KMS-11 (cell line): ENCODE measurements at regions not wholly inside any gene's neighbourhood (a gene's known extent, or its start where the extent isn't known, plus 50 kb on each side); places are given as distances from the start of the nearest gene placed in this dataset.

ENCODE experiments used
- H2AFZ ChIP-seq: fragments of 200-600 bp; sonication (generic); 2 replicates; pipeline ENCODE4 v1.6.1; 2016; ENCODE audit warnings: antibody characterized with exemption, mixed run types, low read depth
- H3K27ac ChIP-seq: fragments of 200-600 bp; sonication (generic); 2 replicates; pipeline ENCODE4 v1.6.1; 2016; ENCODE audit warnings: mild to moderate bottlenecking, mixed run types
- H3K27me3 ChIP-seq: fragments of 200-600 bp; sonication (generic); 2 replicates; pipeline ENCODE4 v1.6.1; 2017; ENCODE audit warnings: mild to moderate bottlenecking, low read depth, mixed run types, moderate library complexity; ENCODE audit not compliant: insufficient read depth
- H3K36me3 ChIP-seq: fragments of 200-600 bp; sonication (generic); 2 replicates; pipeline ENCODE4 v1.6.1; 2017; ENCODE audit warnings: mild to moderate bottlenecking, mixed run types; ENCODE audit not compliant: insufficient read depth
- H3K4me1 ChIP-seq: fragments of 200-600 bp; sonication (generic); 2 replicates; pipeline ENCODE4 v1.6.1; 2016; ENCODE audit warnings: mild to moderate bottlenecking, low read depth, mixed run types; ENCODE audit not compliant: poor library complexity, severe bottlenecking
- H3K4me2 ChIP-seq: fragments of 200-600 bp; sonication (generic); 2 replicates; pipeline ENCODE4 v1.7.0; 2016; ENCODE audit warnings: mild to moderate bottlenecking, mixed run types
- H3K4me3 ChIP-seq: fragments of 200-600 bp; sonication (generic); IDR thresholded peaks from 2 replicates; pipeline ENCODE4 v1.6.1; 2017; ENCODE audit warnings: low read depth, low read length, mixed read lengths; ENCODE audit not compliant: insufficient read depth
- H3K79me2 ChIP-seq: fragments of 200-600 bp; sonication (generic); 2 replicates; pipeline ENCODE4 v1.6.1; 2016; ENCODE audit warnings: low read depth, mixed run types; ENCODE audit not compliant: insufficient read depth
- H3K9ac ChIP-seq: fragments of 200-600 bp; sonication (generic); 2 replicates; pipeline ENCODE4 v1.6.1; 2016; ENCODE audit warnings: mild to moderate bottlenecking, mixed run types
- H4K20me1 ChIP-seq: fragments of 200-600 bp; sonication (generic); 2 replicates; pipeline ENCODE4 v1.6.1; 2016; ENCODE audit warnings: mild to moderate bottlenecking, mixed run types; ENCODE audit not compliant: insufficient read depth
- CTCF ChIP-seq: fragments of 200-600 bp; sonication (generic); conservative IDR thresholded peaks from 2 replicates; pipeline ENCODE4 v1.6.1; 2017; ENCODE audit warnings: low read depth, mild to moderate bottlenecking, antibody characterized with exemption, low read length, moderate library complexity, mixed read lengths

GRCh38 chr17:73883175-73883574 is 238.9 kb upstream of the SDK2 start:
- Histone ChIP-seq H3K4me2 (no peak overlapping the region), H3K4me3 (no peak overlapping the region), H3K9ac (no peak overlapping the region), H3K4me1 (no peaks in the 10 kb centered on the region), H2AFZ (no peak overlapping the region), H3K27me3 (peaks cover 36% of the 10 kb centered on the region), H3K36me3 (no peaks in the 10 kb centered on the region), H4K20me1 (no peaks in the 10 kb centered on the region), H3K79me2 (no peaks in the 10 kb centered on the region), H3K27ac (no peak overlapping the region)
- TF ChIP-seq CTCF, result no peak

DNA sequence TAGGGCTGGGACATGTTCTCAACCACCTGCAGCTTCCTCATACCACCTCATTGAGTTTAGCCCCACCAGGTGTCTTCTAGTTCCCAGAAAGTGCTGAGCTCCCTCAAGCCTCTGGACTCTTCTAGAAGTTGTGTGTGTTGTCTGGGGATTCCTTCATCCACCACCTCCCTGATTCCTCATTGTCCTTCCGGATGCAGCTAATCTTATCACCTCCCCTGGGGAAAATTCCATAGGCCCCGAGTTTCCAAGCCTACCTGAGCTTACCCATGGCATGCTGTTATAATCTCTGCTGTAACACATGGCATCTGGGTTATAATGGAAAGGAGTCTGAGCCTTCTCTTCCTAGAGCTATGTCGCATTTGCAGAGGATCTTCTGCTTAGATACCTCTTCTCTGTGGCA is 243.5 kb upstream of the SDK2 start:
- Histone ChIP-seq H3K9ac (no peak overlapping the region), H3K27me3 (peaks cover 13% of the 10 kb centered on the region; the same call in 1 of the 2 replicates), H3K27ac (no peak overlapping the region), H2AFZ (no peak overlapping the region), H3K4me2 (no peak overlapping the region), H4K20me1 (no peaks in the 10 kb centered on the region), H3K4me1 (no peaks in the 10 kb centered on the region), H3K79me2 (no peaks in the 10 kb centered on the region), H3K4me3 (no peak overlapping the region), H3K36me3 (no peaks in the 10 kb centered on the region)
- TF ChIP-seq CTCF, result no peak

GRCh38 chr17:73888862-73889261 is 244.6 kb upstream of the SDK2 start:
- Histone ChIP-seq H3K4me3 (no peak overlapping the region), H3K27me3 (peaks cover 10% of the 10 kb centered on the region; the same call in 1 of the 2 replicates), H3K27ac (no peak overlapping the region), H3K4me2 (no peak overlapping the region), H3K9ac (no peak overlapping the region), H3K4me1 (no peaks in the 10 kb centered on the region), H3K79me2 (no peaks in the 10 kb centered on the region), H3K36me3 (no peaks in the 10 kb centered on the region), H4K20me1 (no peaks in the 10 kb centered on the region), H2AFZ (no peak overlapping the region)
- TF ChIP-seq CTCF, result no peak

- no peak for TF ChIP-seq CTCF
- H3K79me2 ChIP-seq, result no peaks in the 10 kb centered on the region
- no peak overlapping the region for H3K27ac ChIP-seq
- H3K36me3 ChIP-seq, result no peaks in the 10 kb centered on the region
- H3K9ac ChIP-seq, result no peak overlapping the region
- no peak overlapping the region for H3K4me3 ChIP-seq
- no peak overlapping the region for H3K4me2 ChIP-seq
- H3K4me1 ChIP-seq, result no peaks in the 10 kb centered on the region
- H2AFZ ChIP-seq, result no peak overlapping the region
- H3K27me3 ChIP-seq, result peaks cover 13% of the 10 kb centered on the region; the same call in 1 of the 2 replicates
- H4K20me1 ChIP-seq, result no peaks in the 10 kb centered on the region
Measured at GRCh38 chr17:73889439-73889838, 245.2 kb upstream of the SDK2 start.
